H9 (cell line): ENCODE measurements at regions not wholly inside any gene's neighbourhood (a gene's known extent, or its start where the extent isn't known, plus 50 kb on each side); places are given as distances from the start of the nearest gene placed in this dataset.

Experiments used
- DNase-seq: peaks from one replicate; pipeline ENCODE4 v3.0.0-alpha.2; 2017
- H2AFZ ChIP-seq: one replicate; pipeline ENCODE4 v1.6.1; 2013; ENCODE audit warnings: mild to moderate bottlenecking, low read length, control low read depth, moderate library complexity
- H2AK5ac ChIP-seq: 2 replicates; pipeline ENCODE4 v1.6.1; 2013; ENCODE audit warnings: low read length, control low read depth, mixed read lengths; ENCODE audit not compliant: insufficient read length
- H2BK120ac ChIP-seq: one replicate; pipeline ENCODE4 v1.6.1; 2013; ENCODE audit warnings: low read depth, mild to moderate bottlenecking, low read length, control low read depth, inconsistent platforms; ENCODE audit not compliant: poor library complexity, severe bottlenecking
- H2BK12ac ChIP-seq: 2 replicates; pipeline ENCODE4 v1.6.1; 2013; ENCODE audit warnings: low read length, control low read depth, mixed read lengths, low read depth; ENCODE audit not compliant: insufficient read length
- H2BK15ac ChIP-seq: 2 replicates; pipeline ENCODE4 v1.6.1; 2013; ENCODE audit warnings: low read depth, low read length, control low read depth
- H2BK20ac ChIP-seq: one replicate; pipeline ENCODE4 v1.6.1; 2013; ENCODE audit warnings: low read depth, mild to moderate bottlenecking, low read length, control low read depth, inconsistent platforms; ENCODE audit not compliant: poor library complexity, severe bottlenecking
- H2BK5ac ChIP-seq: 2 replicates; pipeline ENCODE4 v1.6.1; 2013; ENCODE audit warnings: low read length, control low read depth, mixed read lengths; ENCODE audit not compliant: insufficient read length
- H3K14ac ChIP-seq: 2 replicates; pipeline ENCODE4 v1.6.1; 2013; ENCODE audit warnings: low read length, control low read depth; ENCODE audit not compliant: insufficient read depth
- H3K18ac ChIP-seq: 2 replicates; pipeline ENCODE4 v1.6.1; 2013; ENCODE audit warnings: low read depth, mild to moderate bottlenecking, mixed read lengths, low read length, control low read depth; ENCODE audit not compliant: insufficient read length
- H3K23ac ChIP-seq: 2 replicates; pipeline ENCODE4 v1.6.1; 2013; ENCODE audit warnings: low read length, control low read depth, mixed read lengths, low read depth; ENCODE audit not compliant: insufficient read length
- H3K23me2 ChIP-seq: 2 replicates; pipeline ENCODE4 v1.6.1; 2013; ENCODE audit warnings: low read depth, mild to moderate bottlenecking, mixed read lengths, low read length, control low read depth; ENCODE audit not compliant: insufficient read length, poor library complexity, severe bottlenecking
- H3K27ac ChIP-seq: 2 replicates; pipeline ENCODE4 v1.5.1; 2013; ENCODE audit warnings: low read length, control low read depth, mixed read lengths, low read depth; ENCODE audit not compliant: insufficient read length
- H3K27me3 ChIP-seq: 2 replicates; pipeline ENCODE4 v1.6.1; 2013; ENCODE audit warnings: low read length, control low read depth, inconsistent platforms; ENCODE audit not compliant: insufficient read depth
- H3K4ac ChIP-seq: 2 replicates; pipeline ENCODE4 v1.6.1; 2013; ENCODE audit warnings: low read depth, mild to moderate bottlenecking, control low read depth, inconsistent platforms, low read length, moderate library complexity
- H3K4me1 ChIP-seq: 2 replicates; pipeline ENCODE4 v1.6.1; 2013; ENCODE audit warnings: low read length, control low read depth, inconsistent platforms; ENCODE audit not compliant: insufficient read depth
- H3K4me2 ChIP-seq: 2 replicates; pipeline ENCODE4 v1.6.1; 2013; ENCODE audit warnings: low read length, control low read depth, mixed read lengths; ENCODE audit not compliant: insufficient read length, insufficient read depth
- H3K56ac ChIP-seq: 2 replicates; pipeline ENCODE4 v1.6.1; 2013; ENCODE audit warnings: low read depth, mild to moderate bottlenecking, mixed read lengths, low read length, control low read depth; ENCODE audit not compliant: insufficient read length
- H3K79me1 ChIP-seq: 2 replicates; pipeline ENCODE4 v1.6.1; 2013; ENCODE audit warnings: low read depth, mild to moderate bottlenecking, moderate library complexity, low read length, control low read depth, inconsistent platforms; ENCODE audit not compliant: insufficient read depth, poor library complexity, severe bottlenecking
- H3K79me2 ChIP-seq: 2 replicates; pipeline ENCODE4 v1.6.1; 2013; ENCODE audit warnings: low read length, control low read depth, inconsistent platforms; ENCODE audit not compliant: insufficient read depth
- H3K9ac ChIP-seq: 2 replicates; pipeline ENCODE4 v1.6.1; 2013; ENCODE audit warnings: low read length, control low read depth, mixed read lengths; ENCODE audit not compliant: insufficient read length; ENCODE audit errors: extremely low read depth
- H3K9me3 ChIP-seq: one replicate; pipeline ENCODE4 v1.6.1; 2013; ENCODE audit warnings: low read depth, low read length, inconsistent platforms; ENCODE audit not compliant: control insufficient read depth
- H3T11ph ChIP-seq: one replicate; pipeline ENCODE4 v1.6.1; 2013; ENCODE audit warnings: mild to moderate bottlenecking, low read length, control low read depth, inconsistent platforms
- H4K20me1 ChIP-seq: one replicate; pipeline ENCODE4 v1.6.1; 2013; ENCODE audit not compliant: control insufficient read depth, insufficient read length, insufficient read depth
- H4K5ac ChIP-seq: 2 replicates; pipeline ENCODE4 v1.6.1; 2013; ENCODE audit warnings: low read depth, mild to moderate bottlenecking, mixed read lengths, low read length, control low read depth; ENCODE audit not compliant: insufficient read length
- H4K8ac ChIP-seq: replicated peaks from 2 replicates; pipeline ENCODE4 v1.6.1; 2013; ENCODE audit warnings: low read length, control low read depth, mixed read lengths, low read depth; ENCODE audit not compliant: insufficient read length
- H4K91ac ChIP-seq: 2 replicates; pipeline ENCODE4 v1.6.1; 2013; ENCODE audit warnings: low read depth, mild to moderate bottlenecking, moderate library complexity, mixed read lengths, low read length, control low read depth; ENCODE audit not compliant: insufficient read length
- H3K27ac Mint-ChIP-seq, 3 experiments: 2 replicates in 2 of 3; 3 replicates in 1 of 3; pipeline ENCODE4 v1.8.0; 2020 to 2021; ENCODE audit warnings: mixed read lengths in 3 of 3, mild to moderate bottlenecking in 1 of 3, moderate library complexity in 1 of 3
- H3K27me3 Mint-ChIP-seq: 2 replicates; pipeline ENCODE4 v1.8.0; 2021; ENCODE audit warnings: low read depth, mild to moderate bottlenecking, moderate library complexity, mixed read lengths
- H3K36me3 Mint-ChIP-seq, 3 experiments: 2 replicates in 2 of 3; 3 replicates in 1 of 3; pipeline ENCODE4 v1.8.0; 2020 to 2021; ENCODE audit warnings: low read depth in 3 of 3, mixed read lengths in 3 of 3; ENCODE audit not compliant: insufficient read depth in 1 of 3
- H3K4me1 Mint-ChIP-seq, 2 experiments: 2 replicates each; pipeline ENCODE4 v1.8.0; 2020; ENCODE audit warnings: mixed read lengths in 2 of 2
- H3K4me3 Mint-ChIP-seq, 2 experiments: 2 replicates in 1 of 2; 3 replicates in 1 of 2; pipeline ENCODE4 v1.8.0; 2020 to 2021; ENCODE audit warnings: mild to moderate bottlenecking in 2 of 2, mixed read lengths in 2 of 2, moderate library complexity in 1 of 2
- H3K9me3 Mint-ChIP-seq, 2 experiments: 2 replicates in 1 of 2; 3 replicates in 1 of 2; pipeline ENCODE4 v1.8.0; 2020; ENCODE audit warnings: mild to moderate bottlenecking in 2 of 2, mixed read lengths in 2 of 2, moderate library complexity in 1 of 2
- CTCF ChIP-seq: fragments of 200-600 bp; sonication (generic); conservative IDR thresholded peaks from 3 replicates; pipeline ENCODE4 v1.8.0; 2021; ENCODE audit warnings: antibody characterized with exemption, mild to moderate bottlenecking
- WGBS: extraction: QIAGEN DNeasy Blood & Tissue Kit; methylation state at CpG from one replicate; pipeline ENCODE4 v1.1.7; 2013; ENCODE audit warnings: missing lambda C conversion rate, low lambda C conversion rate, mixed read lengths; ENCODE audit not compliant: insufficient read length; ENCODE audit errors: extremely low coverage; 5-methylcytosine and 5-hydroxymethylcytosine counted together

GRCh38 chr2:4715065-4715464 lies 977.1 kb upstream of the SOX11 start:
- no peaks in the 10 kb centered on the region for H3K79me1 ChIP-seq
- no peak overlapping the region for H2AFZ ChIP-seq
- H2BK12ac ChIP-seq, result no peak overlapping the region
- no peak overlapping the region for H3K56ac ChIP-seq
- H2BK20ac ChIP-seq, result no peak overlapping the region
- H3K4ac ChIP-seq, result no peak overlapping the region
- no peak overlapping the region for H4K91ac ChIP-seq
- no peak overlapping the region for H3K27ac Mint-ChIP-seq
- no peaks in the 10 kb centered on the region for H4K20me1 ChIP-seq
- no CpG with 5 or more reads among the region's 2 CpGs for WGBS
- no peak overlapping the region for H2BK120ac ChIP-seq
- TF ChIP-seq CTCF, result peak; percentile 77
- no peak overlapping the region for H3K4me3 Mint-ChIP-seq
- no peak overlapping the region for H3K9ac ChIP-seq
- no peak overlapping the region for H3K18ac ChIP-seq
- no peak overlapping the region for H3K4me2 ChIP-seq
- no peak overlapping the region for H3T11ph ChIP-seq
- no peak overlapping the region for H2BK15ac ChIP-seq
- no peak overlapping the region for H3K23ac ChIP-seq
- H3K27me3 ChIP-seq, result no peaks in the 10 kb centered on the region
- no peaks in the 10 kb centered on the region for H3K4me1 ChIP-seq
- no peak overlapping the region for H2BK5ac ChIP-seq
- no peak overlapping the region for H4K5ac ChIP-seq
- H4K8ac ChIP-seq, result no peak overlapping the region
- no peaks in the 10 kb centered on the region for H3K27me3 Mint-ChIP-seq
- H3K9me3 Mint-ChIP-seq, result peaks cover 23 to 39% of the 10 kb centered on the region in 2 experiments
- H3K36me3 Mint-ChIP-seq, result peaks cover 2 to 32% (median 3%) of the 10 kb centered on the region in 3 experiments; a peak in 6 of 7 replicates
- H2AK5ac ChIP-seq, result no peak overlapping the region
- no peaks in the 10 kb centered on the region for H3K4me1 Mint-ChIP-seq
- H3K14ac ChIP-seq, result no peak overlapping the region
- no peak for DNase-seq
- no peak overlapping the region for H3K27ac ChIP-seq
- no peaks in the 10 kb centered on the region for H3K9me3 ChIP-seq
- no peaks in the 10 kb centered on the region for H3K23me2 ChIP-seq
- no peaks in the 10 kb centered on the region for H3K79me2 ChIP-seq
